NCI-H748 treated with DMSO at 0.1 percent for 48 hours (cell line): ENCODE measurements at regions not wholly inside any gene's neighbourhood (a gene's known extent, or its start where the extent isn't known, plus 50 kb on each side); places are given as distances from the start of the nearest gene placed in this dataset.

ENCODE experiments used
- DNase-seq: peaks from one replicate; lab custom pipeline; 2025; lab: John Stamatoyannopoulos, UW

DNA sequence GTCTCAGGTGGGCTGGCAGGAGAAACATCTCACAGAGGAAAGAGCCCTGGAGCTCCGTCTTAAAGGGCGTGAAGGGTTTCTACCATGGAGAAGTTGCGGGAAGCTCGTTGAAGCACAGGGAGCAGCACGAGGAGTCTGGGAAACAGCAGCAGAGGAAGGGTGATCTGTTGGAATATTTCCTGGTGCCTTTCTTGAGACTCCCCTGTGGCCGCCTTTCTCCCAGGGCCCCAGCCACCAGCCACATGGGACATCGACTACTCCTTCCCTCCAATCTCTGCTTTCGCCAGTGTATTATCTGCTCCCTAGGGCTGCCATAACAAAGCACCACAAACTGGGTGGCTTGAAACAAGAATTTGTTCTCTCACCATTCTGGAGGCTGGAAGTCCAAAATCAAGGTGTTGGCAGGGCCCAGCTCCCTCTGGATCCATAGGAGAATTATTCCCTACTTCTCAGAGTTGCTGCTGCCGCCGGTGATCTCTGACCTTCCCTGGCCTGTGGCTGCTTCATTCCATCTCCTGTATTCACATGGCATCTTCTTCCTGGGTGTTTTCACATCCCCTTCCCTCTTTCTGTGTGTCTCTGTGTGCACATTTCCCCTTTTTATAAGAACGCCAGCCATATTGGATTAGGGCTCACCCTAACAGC is 152.8 kb upstream of the GSC start:
- DNase-seq, result no peak

DNA sequence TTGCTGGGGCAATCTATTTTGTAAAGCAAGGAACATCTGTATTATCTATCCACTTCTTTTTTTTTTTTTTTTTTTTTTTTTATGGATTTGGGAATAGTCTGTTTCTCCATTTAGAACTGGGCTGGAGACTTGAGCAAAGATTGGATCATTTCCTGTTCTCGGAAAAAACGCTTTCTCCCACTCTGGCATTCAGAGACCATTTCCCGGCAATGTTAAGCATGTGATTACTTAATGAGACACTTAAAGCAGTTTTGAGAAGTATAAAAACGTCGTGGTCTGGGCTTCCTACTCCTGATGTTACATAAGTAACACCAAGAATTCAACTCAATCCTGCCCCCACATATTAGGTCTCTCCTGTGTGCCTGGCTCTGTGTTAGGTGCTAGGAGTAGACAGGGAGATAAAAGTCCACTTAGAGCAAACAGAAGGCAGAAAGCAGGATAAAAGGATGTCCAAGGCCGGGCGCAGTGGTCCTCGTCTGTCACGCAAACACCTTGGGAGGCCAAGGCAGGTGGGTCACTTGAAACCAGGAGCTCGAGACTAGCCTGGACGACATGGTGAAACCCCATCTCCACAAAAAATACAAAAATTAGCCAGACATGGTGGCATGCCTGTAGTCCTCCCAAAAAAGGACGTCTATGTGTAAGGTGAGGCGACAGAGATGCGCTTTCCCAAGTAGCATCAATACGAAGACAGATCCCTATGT is 152.1 kb upstream of the GSC start:
- no peak for DNase-seq

DNA sequence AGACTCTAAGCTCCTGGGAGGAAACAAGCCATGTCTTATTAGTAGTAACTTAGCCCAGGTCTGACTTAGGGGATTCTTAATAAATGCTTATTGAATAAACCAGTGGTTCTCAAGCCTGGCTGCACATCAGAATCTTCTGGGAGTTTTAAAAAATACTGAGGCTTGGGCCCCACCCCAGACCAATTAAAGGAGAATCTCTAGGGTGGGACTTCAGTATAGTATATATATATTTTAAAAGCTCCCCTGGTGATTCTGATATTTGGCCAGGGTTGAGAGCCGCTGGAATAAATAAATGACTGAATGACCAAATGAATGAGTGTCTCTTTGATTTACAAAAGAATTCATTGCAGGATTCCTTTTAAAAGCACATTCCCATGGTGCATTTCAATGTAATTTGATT is 151.5 kb upstream of the GSC start:
- DNase-seq, result no peak

DNA sequence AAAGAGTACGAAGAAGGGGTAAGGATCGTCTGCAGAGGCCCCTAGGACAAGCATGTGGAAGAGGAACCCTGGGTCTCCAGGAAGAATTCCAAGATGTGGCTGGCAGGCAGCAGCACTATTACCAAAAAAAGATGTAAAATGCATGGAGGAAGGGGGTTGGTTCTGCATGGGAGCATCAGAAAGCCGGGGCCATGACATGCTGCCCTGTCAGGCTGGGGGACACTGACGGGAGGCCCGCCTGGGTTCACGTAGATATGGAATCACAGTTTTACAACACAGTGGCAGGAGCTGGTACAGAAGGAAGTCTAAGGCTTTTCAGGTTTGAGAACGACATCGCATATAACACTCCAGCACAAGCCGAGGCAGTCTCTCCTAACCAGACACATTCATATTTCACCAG is 150.0 kb upstream of the GSC start:
- DNase-seq, result no peak

DNA sequence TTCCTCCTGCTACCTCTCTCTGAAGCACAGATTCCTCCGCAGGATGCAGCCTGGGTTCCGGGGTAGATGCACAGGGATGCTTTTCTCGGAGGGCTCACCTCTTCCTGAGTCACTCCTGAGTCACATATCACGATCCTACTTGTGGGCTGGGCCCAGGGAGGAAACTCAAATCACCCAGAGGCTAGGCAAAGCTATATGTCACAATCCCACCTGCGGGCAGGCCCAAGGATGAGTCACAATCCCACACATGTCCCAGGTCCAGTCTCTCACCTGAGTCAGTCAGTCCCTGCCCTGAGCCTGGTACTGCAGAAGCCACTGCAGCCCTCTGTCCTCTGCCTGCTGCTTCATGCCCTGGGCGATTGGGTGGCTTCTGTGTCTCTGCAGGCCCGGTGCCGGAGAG is 149.0 kb upstream of the GSC start:
- no peak for DNase-seq

DNA sequence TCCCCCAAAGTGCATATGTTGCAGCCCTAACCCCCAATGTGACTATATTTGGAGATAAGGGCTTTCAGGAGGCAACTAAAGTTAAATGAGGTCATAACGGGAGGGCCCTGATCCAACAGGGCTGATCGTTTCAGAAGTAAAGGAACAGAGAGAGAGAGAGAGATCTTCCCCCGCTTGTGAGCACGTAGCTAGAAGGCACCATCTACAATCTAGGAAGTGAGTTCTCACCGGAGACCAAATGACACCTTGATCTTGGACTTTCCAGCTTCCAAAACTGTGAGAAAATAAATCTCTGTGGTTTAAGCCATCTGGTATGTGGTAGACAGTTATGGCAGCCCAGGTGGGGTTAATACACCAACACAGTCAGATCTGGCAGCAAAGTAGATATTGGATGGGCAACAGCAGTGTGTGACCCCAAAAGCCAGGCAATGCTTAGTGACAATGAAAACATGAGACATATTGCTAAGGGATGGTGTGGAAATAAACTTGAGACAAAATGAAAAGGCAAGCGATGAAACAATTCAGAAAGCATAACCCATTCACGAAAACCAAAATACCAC is 147.2 kb upstream of the GSC start:
- no peak for DNase-seq

DNA sequence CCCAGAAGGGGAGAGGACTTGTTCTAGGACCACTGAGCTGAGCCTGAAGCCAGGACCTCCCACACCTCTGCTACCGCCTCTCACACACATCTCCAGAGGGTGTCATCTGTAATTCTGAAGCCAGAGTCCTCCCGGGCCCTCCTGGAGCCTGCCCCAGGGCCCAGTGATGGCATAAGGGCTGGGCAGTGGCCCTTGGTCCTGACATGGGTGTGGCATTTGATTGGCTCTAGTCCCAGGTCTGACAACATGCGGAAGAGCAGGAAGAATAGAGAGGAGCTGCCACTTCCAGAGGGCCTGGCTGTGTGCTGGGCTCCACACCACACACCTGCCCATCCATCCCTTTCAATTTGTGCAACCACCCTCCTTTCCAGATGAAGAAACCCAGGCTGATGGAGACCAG is 144.3 kb upstream of the GSC start:
- no peak for DNase-seq

DNA sequence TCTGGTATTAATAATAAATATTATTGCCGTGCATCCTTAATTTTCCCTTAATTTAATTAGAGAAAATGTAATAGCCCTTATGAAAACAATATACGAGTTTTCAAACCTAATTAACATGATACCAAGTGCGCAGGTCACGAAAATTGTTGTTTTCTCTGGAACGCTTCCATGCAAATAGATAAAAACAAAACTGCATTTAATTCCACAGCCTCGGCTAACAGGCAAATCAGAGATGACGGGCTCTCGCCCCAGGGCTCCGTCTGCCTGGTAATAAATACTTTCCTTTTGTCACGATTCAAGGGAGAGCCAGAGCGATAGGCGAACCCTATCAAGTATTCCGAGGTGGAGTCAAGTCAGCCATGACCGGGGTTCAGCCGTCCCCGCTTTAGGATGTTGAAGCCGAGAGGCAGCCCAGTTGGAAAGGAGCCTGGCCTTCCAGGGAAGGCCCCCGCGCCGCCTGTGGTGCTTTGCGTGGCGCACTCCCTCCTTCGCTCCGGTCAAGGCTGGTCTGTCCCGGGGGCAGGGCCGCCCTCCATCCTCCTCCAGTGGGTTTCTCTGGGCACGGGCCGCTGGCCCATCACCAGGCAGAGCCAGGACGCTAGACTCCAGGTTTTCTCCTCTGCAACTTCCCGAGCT is 137.8 kb upstream of the GSC start:
- no peak for DNase-seq

DNA sequence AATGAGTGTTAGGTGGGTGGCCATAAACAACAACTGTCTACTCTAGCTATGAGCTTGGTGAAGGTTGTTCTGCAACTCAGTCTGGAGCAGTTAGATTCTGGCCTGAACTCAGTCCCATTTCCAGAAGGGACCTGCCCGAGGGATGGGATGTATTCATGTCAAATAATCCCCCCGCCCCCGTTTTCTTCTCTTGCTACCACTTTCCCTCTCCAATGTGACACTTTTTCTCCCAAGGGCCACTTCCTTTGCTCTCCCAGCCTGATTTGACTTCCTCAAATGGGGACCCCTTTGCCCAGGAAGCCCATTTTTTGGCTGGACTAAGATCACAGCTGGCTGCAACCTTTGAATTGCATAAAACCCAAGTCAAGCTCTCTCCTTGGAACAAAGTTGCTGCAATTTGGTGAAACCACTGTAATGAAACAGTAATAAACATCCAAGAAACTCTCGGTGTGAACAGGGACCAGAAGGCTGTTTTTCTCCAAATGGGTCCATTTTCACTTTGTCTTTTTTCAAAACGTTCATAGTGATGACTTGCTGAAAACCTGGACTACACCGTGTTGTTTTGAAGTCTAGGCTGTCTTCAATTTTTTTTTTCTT is 137.2 kb upstream of the GSC start:
- no peak for DNase-seq

GRCh38 chr14:94906577-94906976 is 136.7 kb upstream of the GSC start:
- DNase-seq, result no peak

DNA sequence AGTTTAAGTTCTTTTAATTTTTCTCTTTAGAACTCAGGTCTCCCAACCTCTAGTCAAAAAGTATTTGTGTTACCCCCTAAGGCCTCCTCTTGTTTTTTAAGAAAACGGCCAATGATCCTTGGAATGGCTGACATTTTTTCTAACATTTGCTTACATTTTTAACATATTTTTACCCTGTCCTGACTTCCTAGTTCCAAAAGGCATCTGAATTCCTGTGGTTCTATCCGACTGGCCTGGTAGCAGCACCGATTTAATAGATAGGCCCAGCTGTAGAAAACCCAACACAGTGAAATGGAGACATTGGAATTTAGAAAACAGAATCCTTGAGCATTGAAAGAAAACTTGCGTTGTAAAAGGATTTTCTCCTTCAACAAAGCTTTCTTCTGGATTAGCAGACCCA is 134.7 kb upstream of the GSC start:
- no peak for DNase-seq

DNA sequence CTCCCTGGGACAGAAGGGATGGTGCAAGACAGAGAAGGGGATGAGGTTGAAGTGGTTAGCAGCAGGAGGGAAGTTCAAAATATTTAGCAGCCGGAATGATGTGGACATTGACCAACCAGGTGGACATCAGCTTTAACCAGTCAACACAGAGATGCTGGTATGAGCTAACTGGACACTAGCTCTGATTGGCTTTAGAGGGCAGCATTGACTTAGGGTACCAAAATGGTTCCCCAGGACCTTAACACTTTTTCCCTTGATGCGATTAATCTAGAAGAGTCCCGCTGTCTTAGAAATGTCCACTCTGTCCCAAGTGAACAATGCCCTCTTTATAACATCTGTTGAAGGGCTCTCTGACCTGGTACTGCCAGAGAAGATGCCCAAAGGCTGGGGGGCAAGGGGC is 134.0 kb upstream of the GSC start:
- DNase-seq, result no peak

- no peak for DNase-seq
Measured at GRCh38 chr14:94903338-94903737, 133.4 kb upstream of the GSC start.

DNA sequence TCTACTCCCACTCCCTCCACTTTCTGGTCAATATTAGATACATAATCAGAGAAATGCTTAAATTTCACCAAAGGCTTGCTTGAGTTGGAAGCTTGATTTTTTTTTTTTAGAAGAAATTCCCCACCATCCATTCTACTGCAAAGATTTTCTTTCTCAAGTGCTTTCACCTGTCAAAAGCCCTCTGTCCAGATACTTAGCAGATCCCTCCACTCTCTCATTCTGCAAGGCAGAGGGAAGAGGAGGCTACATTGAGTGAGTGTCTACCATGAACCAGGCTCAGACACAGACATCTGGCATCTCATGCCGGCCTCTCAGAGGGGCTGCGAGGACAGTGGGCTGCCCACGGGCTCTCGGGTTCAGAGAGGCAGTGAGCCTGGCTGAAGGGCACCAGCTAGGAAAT is 127.6 kb upstream of the GSC start:
- no peak for DNase-seq

DNA sequence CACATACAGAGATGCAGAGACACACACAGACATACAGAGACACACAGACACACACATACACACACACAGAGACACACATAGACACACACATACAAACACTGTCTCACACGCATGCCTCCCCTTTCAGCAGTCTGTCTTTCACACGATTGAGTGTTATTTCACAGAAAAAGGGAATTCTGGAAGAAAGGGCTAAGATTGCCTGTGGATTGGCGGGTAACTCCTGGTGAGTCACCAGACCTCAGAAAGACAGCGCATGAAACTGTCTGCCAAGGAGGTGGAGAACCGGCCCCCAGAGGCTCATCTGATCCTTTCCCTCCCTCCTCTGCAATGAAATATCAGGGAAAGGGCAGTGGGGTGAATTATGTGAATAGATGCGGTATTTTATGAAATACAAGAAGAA is 127.2 kb upstream of the GSC start:
- DNase-seq, result no peak

- no peak for DNase-seq
Measured at GRCh38 chr14:94893411-94894160, 123.7 kb upstream of the GSC start.

- no peak for DNase-seq
Measured at GRCh38 chr14:94890785-94891184, 120.9 kb upstream of the GSC start.

DNA sequence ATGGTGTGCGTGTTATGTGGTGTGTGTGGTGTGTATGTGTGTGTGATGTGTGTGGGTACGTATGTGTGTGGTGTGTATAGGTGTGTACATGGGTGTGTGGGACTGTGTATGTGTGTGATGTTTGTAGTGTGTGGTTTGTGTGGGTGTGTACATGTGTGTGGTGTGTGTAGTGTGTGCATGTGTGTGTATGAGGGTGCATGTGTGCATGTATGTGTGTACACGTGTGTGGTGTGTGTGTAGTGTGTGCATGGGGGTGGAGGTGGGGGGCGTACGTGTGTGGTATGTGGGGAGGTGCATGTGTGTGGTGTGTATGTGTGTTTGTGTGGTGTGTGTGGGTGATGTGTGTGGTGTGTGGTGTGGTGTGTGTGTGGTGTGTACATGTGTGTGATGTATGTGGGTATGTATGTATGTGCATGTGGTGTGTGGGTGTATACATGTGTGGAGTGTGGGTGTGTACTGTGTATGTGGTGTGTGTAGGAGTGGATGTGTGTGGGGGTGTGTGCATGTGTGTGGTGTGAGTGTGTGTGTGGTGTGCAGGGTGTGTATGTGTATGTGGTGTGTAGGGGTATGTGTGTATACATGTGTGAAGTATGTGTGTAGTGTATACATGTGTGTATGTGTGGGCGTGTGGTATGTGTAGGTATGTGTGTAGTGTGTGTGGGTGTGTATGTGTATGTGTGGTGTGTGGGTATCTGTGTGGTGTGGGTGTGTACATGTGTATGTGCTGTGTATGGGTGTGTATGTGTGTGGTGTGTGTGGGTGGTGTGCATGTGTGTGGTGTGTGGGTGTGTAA is 119.8 kb upstream of the GSC start:
- no peak for DNase-seq

- no peak for DNase-seq
Measured at GRCh38 chr14:94888121-94888520, 118.2 kb upstream of the GSC start.

- no peak for DNase-seq
Measured at GRCh38 chr14:94887591-94887990, 117.7 kb upstream of the GSC start.

- DNase-seq, result no peak
Measured at GRCh38 chr14:94886931-94887330, 117.0 kb upstream of the GSC start.
